ENCODE measurements at regions not wholly inside any gene's neighbourhood (a gene's known extent, or its start where the extent isn't known, plus 50 kb on each side); places are given as distances from the start of the nearest gene placed in this dataset.

DNA sequence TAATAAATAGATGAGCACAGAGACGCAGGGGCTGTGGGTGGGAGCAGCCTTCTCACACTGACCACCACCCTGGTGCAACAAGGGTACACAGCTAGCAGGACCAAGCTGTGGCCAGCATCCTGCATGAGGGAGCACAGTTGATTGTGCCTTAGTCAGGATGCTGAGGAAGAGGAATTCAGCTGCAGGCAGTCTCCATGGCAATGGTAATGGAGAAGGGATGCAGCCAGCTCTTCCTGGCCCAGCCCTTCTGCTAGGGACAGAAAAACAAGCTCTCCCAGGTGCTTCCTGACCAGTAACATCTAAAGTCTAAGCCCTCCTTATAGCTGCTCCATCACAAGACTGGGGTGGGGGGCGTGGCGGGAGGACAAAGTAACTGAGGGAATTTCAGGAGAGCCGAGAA is 363.5 kb downstream of the BUD13 start:
- Histone ChIP-seq H3K23ac (ENCODE audit: low read length) (no peak overlapping the region), H2BK12ac (ENCODE audit: low read length) (no peak overlapping the region), H4K12ac (ENCODE audit: low read depth, low read length) (no peak overlapping the region), H3K9ac (ENCODE audit: low read length) (no peak overlapping the region), H2AFZ (ENCODE audit: insufficient read depth, low read length, poor library complexity) (no peak overlapping the region), H2BK120ac (ENCODE audit: insufficient read depth, low read length, poor library complexity) (no peak overlapping the region), H4K91ac (ENCODE audit: low read depth, low read length) (no peak overlapping the region), H3K4me2 (ENCODE audit: low read length) (no peak overlapping the region), H3K79me1 (ENCODE audit: low read length) (no peaks in the 10 kb centered on the region), H3K14ac (ENCODE audit: low read length) (no peak overlapping the region), H2BK5ac (ENCODE audit: low read depth, low read length, poor library complexity) (no peak overlapping the region), H3K9me3 (ENCODE audit: insufficient read depth, low read depth, low read length) (no peaks in the 10 kb centered on the region), H3K18ac (ENCODE audit: low read length) (no peak overlapping the region), H3K27ac (ENCODE audit: low read depth, low read length) (no peak overlapping the region), H3K4me3 (ENCODE audit: low read depth, low read length) (no peak overlapping the region), H2AK5ac (ENCODE audit: low read length) (no peak overlapping the region), H3K4me1 (ENCODE audit: control insufficient read depth in 1 of 2, insufficient read depth in 2 of 2, low read length in 2 of 2) (no peaks in the 10 kb centered on the region), H3K27me3 (ENCODE audit: insufficient read depth, low read length) (no peaks in the 10 kb centered on the region), H3K79me2 (ENCODE audit: control insufficient read depth, insufficient read depth, low read length, poor library complexity) (no peaks in the 10 kb centered on the region), H3K4ac (ENCODE audit: low read depth, low read length) (no peak overlapping the region), H3K36me3 (ENCODE audit: control insufficient read depth in 1 of 2, insufficient read depth in 2 of 2, low read length in 2 of 2) (no peaks in the 10 kb centered on the region), H4K8ac (ENCODE audit: low read depth, low read length) (no peak overlapping the region)
- DNase-seq, result no peak
- WGBS (ENCODE audit: extremely low coverage, insufficient coverage, insufficient read length), result no CpG with 5 or more reads among the region's 4 CpGs

DNA sequence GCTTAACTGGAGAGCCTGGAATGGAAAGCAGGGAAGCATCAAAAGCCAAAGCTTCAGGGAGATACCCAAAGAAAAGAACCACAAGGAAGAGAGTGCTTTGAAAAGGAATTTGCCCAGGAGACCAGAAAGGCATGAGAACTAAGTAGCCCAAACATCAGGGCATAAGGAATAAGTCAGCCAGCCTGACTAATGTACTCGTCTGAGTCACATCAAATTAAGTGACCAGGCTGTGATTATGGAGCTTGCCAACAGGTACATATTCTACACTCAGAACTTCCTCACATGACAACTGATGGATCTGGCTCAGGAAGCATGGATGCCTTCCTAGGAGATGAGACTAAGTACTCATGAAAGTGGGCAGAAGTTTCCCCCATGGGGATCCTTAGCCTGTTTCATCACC is 366.7 kb downstream of the BUD13 start:
- H3K4me2 ChIP-seq (ENCODE audit: low read length), result no peak overlapping the region
- no peaks in the 10 kb centered on the region for H3K27me3 ChIP-seq (ENCODE audit: insufficient read depth, low read length)
- H3K23ac ChIP-seq (ENCODE audit: low read length), result no peak overlapping the region
- no peak overlapping the region for H3K9ac ChIP-seq (ENCODE audit: low read length)
- no peak overlapping the region for H2BK5ac ChIP-seq (ENCODE audit: low read depth, low read length, poor library complexity)
- H3K4ac ChIP-seq (ENCODE audit: low read depth, low read length), result no peak overlapping the region
- H3K9me3 ChIP-seq (ENCODE audit: insufficient read depth, low read depth, low read length), result no peaks in the 10 kb centered on the region
- no peak overlapping the region for H4K12ac ChIP-seq (ENCODE audit: low read depth, low read length)
- H4K91ac ChIP-seq (ENCODE audit: low read depth, low read length), result no peak overlapping the region
- H3K36me3 ChIP-seq (ENCODE audit: control insufficient read depth in 1 of 2, insufficient read depth in 2 of 2, low read length in 2 of 2), result no peaks in the 10 kb centered on the region
- no peak overlapping the region for H2AFZ ChIP-seq (ENCODE audit: insufficient read depth, low read length, poor library complexity)
- no peak overlapping the region for H3K4me3 ChIP-seq (ENCODE audit: low read depth, low read length)
- DNase-seq, result no peak
- H4K8ac ChIP-seq (ENCODE audit: low read depth, low read length), result no peak overlapping the region
- no CpG with 5 or more reads among the region's 1 CpG for WGBS (ENCODE audit: extremely low coverage, insufficient coverage, insufficient read length)
- no peaks in the 10 kb centered on the region for H3K79me1 ChIP-seq (ENCODE audit: low read length)
- H3K79me2 ChIP-seq (ENCODE audit: control insufficient read depth, insufficient read depth, low read length, poor library complexity), result no peaks in the 10 kb centered on the region
- no peaks in the 10 kb centered on the region for H3K4me1 ChIP-seq (ENCODE audit: control insufficient read depth in 1 of 2, insufficient read depth in 2 of 2, low read length in 2 of 2)
- H2BK120ac ChIP-seq (ENCODE audit: insufficient read depth, low read length, poor library complexity), result no peak overlapping the region
- H2BK12ac ChIP-seq (ENCODE audit: low read length), result no peak overlapping the region
- no peak overlapping the region for H3K18ac ChIP-seq (ENCODE audit: low read length)
- no peak overlapping the region for H3K14ac ChIP-seq (ENCODE audit: low read length)
- no peak overlapping the region for H2AK5ac ChIP-seq (ENCODE audit: low read length)
- no peak overlapping the region for H3K27ac ChIP-seq (ENCODE audit: low read depth, low read length)

DNA sequence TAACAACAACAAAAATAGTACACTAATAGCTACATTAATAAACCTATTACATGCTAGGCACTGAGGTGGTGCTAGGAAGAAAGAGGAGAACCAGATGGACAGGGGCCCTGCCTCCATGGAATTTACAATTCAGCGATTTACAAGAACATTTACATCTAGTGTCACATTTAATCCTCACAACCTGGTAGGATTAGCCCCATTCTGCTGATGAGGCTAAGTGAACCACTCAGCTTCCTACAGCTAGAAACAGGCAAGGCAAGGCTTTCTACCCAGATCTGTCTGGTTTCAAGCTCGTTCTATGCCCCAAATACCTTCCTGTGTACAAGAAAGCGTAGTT is 368.4 kb downstream of the BUD13 start:
- Histone ChIP-seq H2AFZ (ENCODE audit: insufficient read depth, low read length, poor library complexity) (no peak overlapping the region), H4K91ac (ENCODE audit: low read depth, low read length) (no peak overlapping the region), H3K4ac (ENCODE audit: low read depth, low read length) (no peak overlapping the region), H3K4me1 (ENCODE audit: control insufficient read depth in 1 of 2, insufficient read depth in 2 of 2, low read length in 2 of 2) (no peaks in the 10 kb centered on the region), H3K9me3 (ENCODE audit: insufficient read depth, low read depth, low read length) (no peaks in the 10 kb centered on the region), H3K27me3 (ENCODE audit: insufficient read depth, low read length) (no peaks in the 10 kb centered on the region), H3K9ac (ENCODE audit: low read length) (no peak overlapping the region), H3K27ac (ENCODE audit: low read depth, low read length) (no peak overlapping the region), H3K79me1 (ENCODE audit: low read length) (no peaks in the 10 kb centered on the region), H3K4me2 (ENCODE audit: low read length) (no peak overlapping the region), H4K12ac (ENCODE audit: low read depth, low read length) (no peak overlapping the region), H3K23ac (ENCODE audit: low read length) (no peak overlapping the region), H3K36me3 (ENCODE audit: control insufficient read depth in 1 of 2, insufficient read depth in 2 of 2, low read length in 2 of 2) (no peaks in the 10 kb centered on the region), H3K79me2 (ENCODE audit: control insufficient read depth, insufficient read depth, low read length, poor library complexity) (no peaks in the 10 kb centered on the region), H4K8ac (ENCODE audit: low read depth, low read length) (no peak overlapping the region), H2AK5ac (ENCODE audit: low read length) (no peak overlapping the region), H3K14ac (ENCODE audit: low read length) (no peak overlapping the region), H2BK120ac (ENCODE audit: insufficient read depth, low read length, poor library complexity) (no peak overlapping the region), H3K18ac (ENCODE audit: low read length) (no peak overlapping the region), H2BK12ac (ENCODE audit: low read length) (no peak overlapping the region), H2BK5ac (ENCODE audit: low read depth, low read length, poor library complexity) (no peak overlapping the region), H3K4me3 (ENCODE audit: low read depth, low read length) (no peak overlapping the region)
- DNase-seq, result no peak
- no CpG with 5 or more reads among the region's 3 CpGs for WGBS (ENCODE audit: extremely low coverage, insufficient coverage, insufficient read length)

GRCh38 chr11:116403794-116404461 is 368.9 kb downstream of the BUD13 start:
- no peak overlapping the region for H3K14ac ChIP-seq (ENCODE audit: low read length)
- no peak overlapping the region for H2AK5ac ChIP-seq (ENCODE audit: low read length)
- H2AFZ ChIP-seq (ENCODE audit: insufficient read depth, low read length, poor library complexity), result no peak overlapping the region
- H3K9ac ChIP-seq (ENCODE audit: low read length), result no peak overlapping the region
- H3K18ac ChIP-seq (ENCODE audit: low read length), result no peak overlapping the region
- H3K4me3 ChIP-seq (ENCODE audit: low read depth, low read length), result no peak overlapping the region
- H3K9me3 ChIP-seq (ENCODE audit: insufficient read depth, low read depth, low read length), result no peaks in the 10 kb centered on the region
- no peak overlapping the region for H3K23ac ChIP-seq (ENCODE audit: low read length)
- no peaks in the 10 kb centered on the region for H3K79me2 ChIP-seq (ENCODE audit: control insufficient read depth, insufficient read depth, low read length, poor library complexity)
- H3K36me3 ChIP-seq (ENCODE audit: control insufficient read depth in 1 of 2, insufficient read depth in 2 of 2, low read length in 2 of 2), result no peaks in the 10 kb centered on the region
- WGBS (ENCODE audit: extremely low coverage, insufficient coverage, insufficient read length), result no CpG with 5 or more reads among the region's 4 CpGs
- H2BK12ac ChIP-seq (ENCODE audit: low read length), result no peak overlapping the region
- H4K91ac ChIP-seq (ENCODE audit: low read depth, low read length), result no peak overlapping the region
- no peak overlapping the region for H3K27ac ChIP-seq (ENCODE audit: low read depth, low read length)
- no peaks in the 10 kb centered on the region for H3K79me1 ChIP-seq (ENCODE audit: low read length)
- H3K4me1 ChIP-seq (ENCODE audit: control insufficient read depth in 1 of 2, insufficient read depth in 2 of 2, low read length in 2 of 2), result no peaks in the 10 kb centered on the region
- DNase-seq, result no peak
- no peak overlapping the region for H3K4me2 ChIP-seq (ENCODE audit: low read length)
- no peak overlapping the region for H4K8ac ChIP-seq (ENCODE audit: low read depth, low read length)
- no peak overlapping the region for H2BK5ac ChIP-seq (ENCODE audit: low read depth, low read length, poor library complexity)
- no peak overlapping the region for H4K12ac ChIP-seq (ENCODE audit: low read depth, low read length)
- H3K27me3 ChIP-seq (ENCODE audit: insufficient read depth, low read length), result no peaks in the 10 kb centered on the region
- H2BK120ac ChIP-seq (ENCODE audit: insufficient read depth, low read length, poor library complexity), result no peak overlapping the region
- H3K4ac ChIP-seq (ENCODE audit: low read depth, low read length), result no peak overlapping the region

All from trophoblast cell (in vitro differentiated cells and primary cell).